Naive thymus-derived CD4-positive, alpha-beta T cell (primary cell): ENCODE measurements at regions not wholly inside any gene's neighbourhood (a gene's known extent, or its start where the extent isn't known, plus 50 kb on each side); places are given as distances from the start of the nearest gene placed in this dataset.

Experiments used
- ATAC-seq: fragments of 150-1000 bp; cut with Tn5 transposase; 2 replicates; pipeline ENCODE4 v1.10.0; 2021; ENCODE audit warnings: mild to moderate bottlenecking, moderate library complexity
- CTCF ChIA-PET: fragments of 350-600 bp; sonication (Branson Sonifier 250); formaldehyde crosslinking; loops from one replicate; lab custom pipeline; 2021; ENCODE audit warnings: antibody characterized with exemption; lab: Charles Lee
- POLR2A ChIA-PET: fragments of 350-600 bp; sonication (Branson Sonifier 250); formaldehyde crosslinking; loops from one replicate; lab custom pipeline; 2021; ENCODE audit warnings: antibody characterized with exemption, inconsistent platforms; lab: Charles Lee
- DNase-seq, 9 donors: peaks; one replicate each; pipeline versions ENCODE4 v3.0.0 to v3.0.0-alpha.2; 2020 to 2022; ENCODE audit warnings: mixed read lengths in 1 of 9
- H3K27ac ChIP-seq: one replicate; pipeline ENCODE4 v1.7.0; 2013; ENCODE audit warnings: mild to moderate bottlenecking, low read depth, low read length, moderate library complexity
- H3K27me3 ChIP-seq, 2 donors: one replicate each; pipeline ENCODE4 v1.7.0; 2013; ENCODE audit warnings: low read length in 2 of 2, mild to moderate bottlenecking in 2 of 2, moderate library complexity in 2 of 2; ENCODE audit not compliant: control insufficient read depth in 2 of 2, insufficient read depth in 2 of 2
- H3K36me3 ChIP-seq, 3 experiments: 1 replicate in 2 of 3; 2 replicates in 1 of 3; pipeline ENCODE4 v1.7.0; 2013; ENCODE audit warnings: low read length in 3 of 3, mild to moderate bottlenecking in 3 of 3, moderate library complexity in 1 of 3; ENCODE audit not compliant: insufficient read depth in 3 of 3, control insufficient read depth in 2 of 3
- H3K4me1 ChIP-seq, 2 donors: one replicate each; pipeline ENCODE4 v1.7.0; 2013; ENCODE audit warnings: low read length in 2 of 2, mild to moderate bottlenecking in 2 of 2, moderate library complexity in 1 of 2; ENCODE audit not compliant: control insufficient read depth in 2 of 2, insufficient read depth in 2 of 2
- H3K4me3 ChIP-seq: 2 replicates; pipeline ENCODE4 v1.7.0; 2013; ENCODE audit warnings: mild to moderate bottlenecking, low read length
- H3K9me3 ChIP-seq, 3 experiments: 1 replicate in 2 of 3; 2 replicates in 1 of 3; pipeline ENCODE4 v1.7.0; 2013; ENCODE audit warnings: low read length in 3 of 3; ENCODE audit not compliant: control insufficient read depth in 2 of 3
- H3K27ac Mint-ChIP-seq, 9 donors: one replicate each; pipeline ENCODE4 v1.8.0; 2020 to 2022; ENCODE audit warnings: mixed read lengths in 9 of 9, mild to moderate bottlenecking in 8 of 9, moderate library complexity in 5 of 9, inconsistent platforms in 2 of 9
- H3K27me3 Mint-ChIP-seq, 5 donors: one replicate each; pipeline ENCODE4 v1.8.0; 2021 to 2022; ENCODE audit warnings: mixed read lengths in 5 of 5, mild to moderate bottlenecking in 1 of 5
- H3K36me3 Mint-ChIP-seq, 5 donors: one replicate each; pipeline ENCODE4 v1.8.0; 2020 to 2022; ENCODE audit warnings: mixed read lengths in 5 of 5, mild to moderate bottlenecking in 3 of 5, inconsistent platforms in 1 of 5
- H3K4me1 Mint-ChIP-seq, 7 donors: one replicate each; pipeline ENCODE4 v1.8.0; 2020 to 2022; ENCODE audit warnings: mixed read lengths in 7 of 7, mild to moderate bottlenecking in 3 of 7, inconsistent platforms in 1 of 7
- H3K4me3 Mint-ChIP-seq, 10 donors: one replicate each; pipeline ENCODE4 v1.8.0; 2020 to 2022; ENCODE audit warnings: mild to moderate bottlenecking in 10 of 10, mixed read lengths in 10 of 10, moderate library complexity in 6 of 10, inconsistent platforms in 2 of 10
- H3K9me3 Mint-ChIP-seq, 11 donors: one replicate each; pipeline ENCODE4 v1.8.0; 2020 to 2022; ENCODE audit warnings: mixed read lengths in 11 of 11, mild to moderate bottlenecking in 4 of 11, inconsistent platforms in 1 of 11, moderate library complexity in 1 of 11
- intact Hi-C, 2 donors: fragments of 100-400 bp; cut with micrococcal nuclease; formaldehyde crosslinking; loops; one replicate each; pipeline ENCODE4 v1.15.1; 2023

- no peak overlapping the region for H3K4me3 ChIP-seq
- no peaks in the 10 kb centered on the region for H3K36me3 Mint-ChIP-seq
Measured at GRCh38 chr3:80252113-80252512, 484.3 kb upstream of the ROBO1 start.

GRCh38 chr3:80247766-80248165 lies 480.0 kb upstream of the ROBO1 start:
- Histone ChIP-seq H3K27ac (no peak overlapping the region), H3K27me3 (no peaks in the 10 kb centered on the region), H3K4me1 (no peaks in the 10 kb centered on the region), H3K36me3 (no peaks in the 10 kb centered on the region), H3K4me3 (no peak overlapping the region), H3K9me3 (peaks cover 0 to 5% (median 0%) of the 10 kb centered on the region in 3 experiments)
- ChIA-PET POLR2A (no interaction called here), CTCF (no interaction called here)
- intact Hi-C loops, result no loop called here
- no peaks in the 10 kb centered on the region for H3K27me3 Mint-ChIP-seq
- ATAC-seq (no peak), DNase-seq (no peak)
- H3K9me3 Mint-ChIP-seq, result peaks cover 3 to 62% (median 17%) of the 10 kb centered on the region in 11 donors
- no peaks in the 10 kb centered on the region for H3K4me1 Mint-ChIP-seq
- H3K27ac Mint-ChIP-seq, result no peak overlapping the region
- no peaks in the 10 kb centered on the region for H3K36me3 Mint-ChIP-seq
- no peak overlapping the region for H3K4me3 Mint-ChIP-seq

More at GRCh38 chr3:80252113-80252512, 484.3 kb upstream of the ROBO1 start:
- Histone ChIP-seq H3K36me3 (no peaks in the 10 kb centered on the region), H3K27me3 (no peaks in the 10 kb centered on the region), H3K4me1 (no peaks in the 10 kb centered on the region), H3K27ac (no peak overlapping the region), H3K9me3 (peaks cover 0 to 5% (median 0%) of the 10 kb centered on the region in 3 experiments)
- no peak overlapping the region for H3K4me3 Mint-ChIP-seq
- intact Hi-C loops, result no loop called here
- POLR2A ChIA-PET, result no interaction called here
- no peaks in the 10 kb centered on the region for H3K4me1 Mint-ChIP-seq
- H3K9me3 Mint-ChIP-seq, result peaks cover 6 to 54% (median 14%) of the 10 kb centered on the region in 11 donors
- H3K27ac Mint-ChIP-seq, result no peak overlapping the region
- DNase-seq (no peak), ATAC-seq (no peak)
- CTCF ChIA-PET, result no interaction called here
- H3K27me3 Mint-ChIP-seq, result no peaks in the 10 kb centered on the region

GRCh38 chr3:80244390-80244789 lies 476.6 kb upstream of the ROBO1 start:
- intact Hi-C loops, result no loop called here
- no peaks in the 10 kb centered on the region for H3K4me1 Mint-ChIP-seq
- DNase-seq, result no peak
- no peaks in the 10 kb centered on the region for H3K36me3 Mint-ChIP-seq
- H3K27ac Mint-ChIP-seq, result no peak overlapping the region
- ATAC-seq, result no peak
- H3K4me1 ChIP-seq, result no peaks in the 10 kb centered on the region
- H3K4me3 ChIP-seq, result no peak overlapping the region
- ChIA-PET CTCF (no interaction called here), POLR2A (no interaction called here)
- peaks cover 0 to 57% (median 17%) of the 10 kb centered on the region in 11 donors for H3K9me3 Mint-ChIP-seq
- no peaks in the 10 kb centered on the region for H3K9me3 ChIP-seq
- no peak overlapping the region for H3K27ac ChIP-seq
- H3K4me3 Mint-ChIP-seq, result no peak overlapping the region
- H3K36me3 ChIP-seq, result no peaks in the 10 kb centered on the region
- no peaks in the 10 kb centered on the region for H3K27me3 Mint-ChIP-seq
- H3K27me3 ChIP-seq, result no peaks in the 10 kb centered on the region

- no peak overlapping the region for H3K27ac Mint-ChIP-seq
- intact Hi-C loops, result no loop called here
- H3K4me1 ChIP-seq, result no peaks in the 10 kb centered on the region
- no peak overlapping the region for H3K4me3 Mint-ChIP-seq
- no peak overlapping the region for H3K27ac ChIP-seq
- H3K27me3 Mint-ChIP-seq, result no peaks in the 10 kb centered on the region
- ChIA-PET CTCF (no interaction called here), POLR2A (no interaction called here)
- H3K36me3 ChIP-seq, result no peaks in the 10 kb centered on the region
- H3K9me3 Mint-ChIP-seq, result peaks cover 0 to 36% (median 3%) of the 10 kb centered on the region in 11 donors
- no peaks in the 10 kb centered on the region for H3K27me3 ChIP-seq
- no peaks in the 10 kb centered on the region for H3K36me3 Mint-ChIP-seq
- DNase-seq, result no peak
- no peaks in the 10 kb centered on the region for H3K9me3 ChIP-seq
- H3K4me3 ChIP-seq, result no peak overlapping the region
- no peak for ATAC-seq
- H3K4me1 Mint-ChIP-seq, result no peaks in the 10 kb centered on the region
Measured at GRCh38 chr3:80241791-80242190, 474.0 kb upstream of the ROBO1 start.

GRCh38 chr3:80239301-80239700 lies 471.5 kb upstream of the ROBO1 start:
- Mint-ChIP-seq H3K27me3 (no peaks in the 10 kb centered on the region), H3K36me3 (no peaks in the 10 kb centered on the region), H3K27ac (no peak overlapping the region), H3K4me1 (no peaks in the 10 kb centered on the region), H3K4me3 (no peak overlapping the region), H3K9me3 (peaks cover 0 to 18% (median 3%) of the 10 kb centered on the region in 11 donors)
- intact Hi-C loops, result no loop called here
- Histone ChIP-seq H3K4me3 (no peak overlapping the region), H3K27me3 (no peaks in the 10 kb centered on the region), H3K27ac (no peak overlapping the region), H3K4me1 (no peaks in the 10 kb centered on the region), H3K9me3 (no peaks in the 10 kb centered on the region), H3K36me3 (no peaks in the 10 kb centered on the region)
- DNase-seq, result no peak
- POLR2A ChIA-PET, result no interaction called here
- no peak for ATAC-seq
- CTCF ChIA-PET, result no interaction called here

GRCh38 chr3:80238606-80239005 lies 470.8 kb upstream of the ROBO1 start:
- ChIA-PET CTCF (no interaction called here), POLR2A (no interaction called here)
- Mint-ChIP-seq H3K4me3 (no peak overlapping the region), H3K9me3 (peaks cover 0 to 16% (median 3%) of the 10 kb centered on the region in 11 donors), H3K27me3 (no peaks in the 10 kb centered on the region), H3K27ac (no peak overlapping the region), H3K36me3 (no peaks in the 10 kb centered on the region), H3K4me1 (no peaks in the 10 kb centered on the region)
- Histone ChIP-seq H3K27me3 (no peaks in the 10 kb centered on the region), H3K27ac (no peak overlapping the region), H3K9me3 (no peaks in the 10 kb centered on the region), H3K36me3 (no peaks in the 10 kb centered on the region), H3K4me3 (no peak overlapping the region), H3K4me1 (no peaks in the 10 kb centered on the region)
- no peak for DNase-seq
- intact Hi-C loops, result no loop called here
- no peak for ATAC-seq

GRCh38 chr3:80238152-80238551 lies 470.4 kb upstream of the ROBO1 start:
- ChIA-PET POLR2A (no interaction called here), CTCF (no interaction called here)
- intact Hi-C loops, result no loop called here
- DNase-seq (no peak), ATAC-seq (no peak)
- Histone ChIP-seq H3K36me3 (no peaks in the 10 kb centered on the region), H3K4me3 (no peak overlapping the region), H3K9me3 (no peaks in the 10 kb centered on the region), H3K27ac (no peak overlapping the region), H3K4me1 (no peaks in the 10 kb centered on the region), H3K27me3 (no peaks in the 10 kb centered on the region)
- Mint-ChIP-seq H3K9me3 (peaks cover 0 to 12% (median 3%) of the 10 kb centered on the region in 11 donors), H3K27me3 (no peaks in the 10 kb centered on the region), H3K4me1 (no peaks in the 10 kb centered on the region), H3K36me3 (no peaks in the 10 kb centered on the region), H3K27ac (no peak overlapping the region), H3K4me3 (no peak overlapping the region)
